NT2/D1 (cell line): ENCODE measurements at regions not wholly inside any gene's neighbourhood (a gene's known extent, or its start where the extent isn't known, plus 50 kb on each side); places are given as distances from the start of the nearest gene placed in this dataset.

Experiments used
- YY1 ChIP-seq: IDR thresholded peaks from 2 replicates; pipeline ENCODE4 v1.6.1; 2011; ENCODE audit not compliant: insufficient read length, insufficient read depth
- ZNF274 ChIP-seq: IDR thresholded peaks from 2 replicates; pipeline ENCODE4 v1.6.1; 2011; ENCODE audit warnings: mild to moderate bottlenecking, low read depth, low read length

DNA sequence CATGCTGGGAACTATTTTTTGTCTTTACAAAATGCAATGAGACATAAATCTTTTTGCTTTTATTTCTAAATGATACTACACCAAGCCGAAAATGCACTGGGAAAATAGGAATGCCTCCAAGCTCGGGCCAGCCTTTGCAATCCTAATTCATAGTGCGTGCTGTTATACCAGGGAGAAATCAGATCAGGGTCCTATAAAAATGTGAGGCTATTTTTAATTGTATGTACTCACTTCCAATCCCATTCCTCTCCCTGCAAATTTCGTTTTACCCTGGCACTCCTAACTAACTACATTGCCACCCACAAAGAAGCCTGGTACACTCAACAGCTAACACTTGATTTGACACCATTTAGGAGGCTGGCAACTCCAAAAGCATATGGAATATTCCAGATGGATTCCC lies 350.6 kb upstream of the ZFP64 start:
- TF ChIP-seq YY1 (no peak), ZNF274 (no peak)
